Stimulated activated naive B cell treated with anti-CD40 and anti-IgM and Interleukin-4, amounts not matched to agents 10 μg/mL and 1 μg/mL and 100 μg/mL, for 72 hours (primary cell): ENCODE measurements at regions not wholly inside any gene's neighbourhood (a gene's known extent, or its start where the extent isn't known, plus 50 kb on each side); places are given as distances from the start of the nearest gene placed in this dataset.
"Not testable (repeated sequence)": the region's sequence is repeated elsewhere in the genome, so short reads cannot be mapped to it uniquely, and the experiment has no call there.

Source experiments
- ATAC-seq, 2 donors: fragments of 150-1000 bp; cut with Tn5 transposase; replicated peaks; 2 replicates each; pipeline ENCODE4 v1.10.0; 2021; ENCODE audit warnings: moderate library complexity in 1 of 2
- DNase-seq: peaks from one replicate; pipeline ENCODE4 v3.0.0; 2021
- H3K27ac Mint-ChIP-seq: one replicate; pipeline ENCODE4 v1.8.0; 2022; ENCODE audit warnings: mild to moderate bottlenecking, mixed read lengths
- H3K27me3 Mint-ChIP-seq, 2 donors: one replicate each; pipeline ENCODE4 v1.8.0; 2022; ENCODE audit warnings: mixed read lengths in 2 of 2
- H3K36me3 Mint-ChIP-seq, 2 donors: one replicate each; pipeline ENCODE4 v1.8.0; 2022; ENCODE audit warnings: mixed read lengths in 2 of 2, mild to moderate bottlenecking in 1 of 2
- H3K4me1 Mint-ChIP-seq, 2 donors: one replicate each; pipeline ENCODE4 v1.8.0; 2022; ENCODE audit warnings: mixed read lengths in 2 of 2, mild to moderate bottlenecking in 1 of 2
- H3K4me3 Mint-ChIP-seq, 2 donors: one replicate each; pipeline ENCODE4 v1.8.0; 2022; ENCODE audit warnings: mild to moderate bottlenecking in 2 of 2, mixed read lengths in 2 of 2, moderate library complexity in 1 of 2
- H3K9me3 Mint-ChIP-seq, 2 donors: one replicate each; pipeline ENCODE4 v1.8.0; 2022; ENCODE audit warnings: mixed read lengths in 2 of 2, mild to moderate bottlenecking in 1 of 2

DNA sequence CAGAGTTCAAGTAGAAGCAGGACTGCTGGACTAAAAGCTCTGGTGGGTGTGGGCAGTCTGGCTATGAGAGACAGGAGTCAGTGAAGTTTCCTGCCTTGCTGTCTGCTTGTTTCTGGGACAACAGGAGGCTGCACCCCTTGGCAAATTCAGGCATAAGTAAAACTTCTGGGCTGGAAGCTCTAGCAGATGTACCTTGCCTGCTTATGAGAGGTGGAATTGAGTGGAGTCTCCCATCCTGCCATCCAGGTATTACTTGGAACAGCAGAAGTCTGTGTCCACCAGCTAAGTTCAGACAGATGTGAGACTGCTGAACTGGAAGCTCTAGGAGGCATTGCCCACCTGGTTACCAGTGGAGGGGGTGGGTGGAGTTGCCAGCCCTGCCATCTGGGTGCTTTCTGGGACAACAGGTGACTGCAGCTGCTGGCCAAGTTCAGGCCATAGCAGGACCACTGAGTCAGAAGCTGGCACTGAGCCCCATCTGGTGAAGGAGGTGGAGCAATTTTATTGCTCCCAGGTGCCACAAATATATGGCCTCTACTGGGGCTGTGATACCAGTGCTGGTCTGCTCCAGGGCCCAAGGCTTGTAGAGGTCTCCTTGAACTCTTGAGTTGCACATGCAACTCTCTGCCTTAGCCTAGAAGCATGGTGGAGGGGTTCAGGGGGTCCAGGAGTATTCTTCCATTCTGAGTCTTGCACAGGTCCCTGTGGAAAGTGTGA, 199.4 kb upstream of the FN1 start:
- DNase-seq (no peak), ATAC-seq (no peak)
- H3K27ac Mint-ChIP-seq: no peak overlapping the region
- H3K36me3 Mint-ChIP-seq: peaks cover 0 to 5% of the 10 kb centered on the region in 2 donors
- no peaks in the 10 kb centered on the region for H3K4me1 Mint-ChIP-seq
- no peak overlapping the region for H3K4me3 Mint-ChIP-seq
- H3K27me3 Mint-ChIP-seq: peaks cover 4 to 5% of the 10 kb centered on the region in 2 donors
- peaks cover 32 to 42% of the 10 kb centered on the region in 2 donors for H3K9me3 Mint-ChIP-seq

DNA sequence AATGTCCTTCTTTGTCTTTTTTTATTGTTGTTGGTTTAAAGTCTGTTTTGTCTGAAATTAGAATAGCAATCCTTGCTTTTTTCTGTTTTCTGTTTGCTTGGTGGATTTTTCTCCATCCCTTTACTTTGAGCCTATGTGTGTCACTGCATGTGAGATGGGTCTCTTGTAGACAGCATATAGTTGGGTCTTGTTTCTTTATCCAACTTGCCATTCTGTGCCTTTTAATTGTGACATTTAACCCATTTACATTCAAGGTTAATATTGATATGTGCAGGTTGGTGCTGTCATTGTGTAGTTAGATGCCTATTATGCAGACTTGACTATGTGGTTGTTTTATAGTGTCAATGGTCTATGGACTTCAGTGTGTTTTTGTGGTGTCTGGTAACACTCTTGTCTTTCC, 197.5 kb upstream of the FN1 start:
- ATAC-seq (no peak), DNase-seq (no peak)
- Mint-ChIP-seq H3K27ac (no peak overlapping the region), H3K36me3 (peaks cover 0 to 2% of the 10 kb centered on the region in 2 donors), H3K27me3 (peaks cover under 1 to 4% of the 10 kb centered on the region in 2 donors), H3K9me3 (peaks cover 27 to 34% of the 10 kb centered on the region in 2 donors), H3K4me3 (no peak overlapping the region), H3K4me1 (no peaks in the 10 kb centered on the region)

DNA sequence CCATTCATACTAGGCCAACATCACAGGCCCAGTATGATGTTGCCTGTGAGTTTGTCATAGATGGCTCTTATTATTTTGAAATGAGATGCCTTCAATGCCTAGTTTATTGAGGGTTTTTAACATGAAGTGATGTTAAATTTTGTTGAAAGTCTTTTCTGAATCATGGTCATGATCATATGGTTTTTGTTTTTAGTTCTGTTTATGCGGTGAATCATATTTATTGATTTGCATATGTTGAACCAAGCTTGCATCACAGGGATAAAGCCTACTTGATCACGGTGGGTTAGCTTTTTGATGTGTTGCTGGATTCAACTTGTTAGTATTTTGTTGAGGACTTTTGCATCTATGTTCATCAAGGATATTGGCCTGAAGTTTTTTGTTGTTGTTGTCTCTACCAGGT, 195.8 kb upstream of the FN1 start:
- no peak for DNase-seq
- Mint-ChIP-seq H3K4me1 (no peaks in the 10 kb centered on the region), H3K27ac (no peak overlapping the region), H3K9me3 (peaks cover 24 to 31% of the 10 kb centered on the region in 2 donors), H3K36me3 (no peaks in the 10 kb centered on the region), H3K27me3 (peaks cover 0 to 4% of the 10 kb centered on the region in 2 donors), H3K4me3 (no peak overlapping the region)
- ATAC-seq: no peak

DNA sequence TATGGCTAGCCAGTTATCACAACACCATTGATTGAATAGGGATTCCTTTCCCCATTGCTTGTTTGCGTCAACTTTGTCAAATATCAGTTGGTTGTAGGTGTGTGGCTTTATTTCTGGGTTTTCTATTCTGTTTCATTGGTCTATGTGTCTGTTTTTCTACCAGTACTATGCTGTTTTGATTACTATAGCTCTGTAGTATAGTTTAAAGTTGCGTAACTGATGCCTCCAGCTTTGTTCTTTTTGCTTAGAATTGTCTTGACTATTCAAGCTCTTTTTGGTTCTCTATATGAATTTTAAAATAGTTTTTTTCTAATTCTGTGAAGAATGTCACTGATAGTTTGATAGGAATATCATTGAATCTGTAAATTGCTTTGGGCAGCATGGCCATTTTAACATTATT, 194.9 kb upstream of the FN1 start:
- H3K27me3 Mint-ChIP-seq, ATAC-seq, H3K4me3 Mint-ChIP-seq, H3K4me1 Mint-ChIP-seq, H3K36me3 Mint-ChIP-seq, DNase-seq, H3K27ac Mint-ChIP-seq: not testable (repeated sequence)
- peaks cover 24 to 31% of the 10 kb centered on the region in 2 donors for H3K9me3 Mint-ChIP-seq

DNA sequence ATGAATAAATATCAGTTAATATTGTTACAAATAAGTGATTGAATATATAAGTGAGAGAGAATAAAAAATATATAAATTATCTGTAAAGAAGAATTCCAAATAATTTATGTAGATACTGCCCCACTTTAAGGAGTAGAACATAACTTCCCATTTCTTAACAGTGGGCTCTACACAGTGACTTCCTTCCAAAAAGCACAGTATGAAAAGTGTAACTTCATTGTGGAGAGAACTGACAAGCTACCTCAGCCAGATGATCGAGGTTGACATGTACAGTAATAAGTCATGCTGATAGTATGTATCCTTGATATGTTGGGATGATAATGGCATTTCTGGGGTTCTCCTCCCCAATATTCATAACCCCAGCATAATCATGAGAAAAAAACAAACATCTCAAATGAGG, 191.9 kb upstream of the FN1 start:
- no peak for DNase-seq
- peaks cover 6 to 14% of the 10 kb centered on the region in 2 donors for H3K9me3 Mint-ChIP-seq
- no peak overlapping the region for H3K27ac Mint-ChIP-seq
- H3K27me3 Mint-ChIP-seq: no peaks in the 10 kb centered on the region
- no peaks in the 10 kb centered on the region for H3K36me3 Mint-ChIP-seq
- ATAC-seq: no peak
- no peak overlapping the region for H3K4me3 Mint-ChIP-seq
- no peaks in the 10 kb centered on the region for H3K4me1 Mint-ChIP-seq

DNA sequence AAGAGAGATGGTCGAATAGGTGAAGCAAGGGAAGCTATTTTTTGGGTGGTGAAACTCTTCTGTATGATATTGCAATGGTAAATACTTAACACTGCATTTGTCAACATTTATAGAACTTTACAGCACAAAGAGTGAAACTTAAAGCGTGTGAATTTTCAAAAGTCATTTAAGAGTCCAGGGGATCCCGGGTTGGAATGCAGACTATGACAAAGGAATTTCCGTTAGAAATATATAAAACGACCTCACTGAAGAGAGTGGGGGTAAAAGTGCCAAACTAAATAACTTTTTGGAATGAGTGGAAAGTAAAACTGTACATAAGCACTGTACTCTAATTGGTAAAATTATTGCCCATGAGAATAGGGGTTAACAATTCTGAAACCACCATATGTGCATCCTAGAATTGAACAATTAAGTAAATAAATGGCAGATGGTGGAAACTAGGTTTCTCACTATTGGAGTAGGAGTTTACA, 191.0 kb upstream of the FN1 start:
- DNase-seq (no peak), ATAC-seq (no peak)
- no peaks in the 10 kb centered on the region for H3K36me3 Mint-ChIP-seq
- H3K4me3 Mint-ChIP-seq: no peak overlapping the region
- H3K9me3 Mint-ChIP-seq: peaks cover 0 to 10% of the 10 kb centered on the region in 2 donors
- H3K4me1 Mint-ChIP-seq: no peaks in the 10 kb centered on the region
- peaks cover under 1 to 2% of the 10 kb centered on the region in 2 donors for H3K27me3 Mint-ChIP-seq
- no peak overlapping the region for H3K27ac Mint-ChIP-seq

GRCh38 chr2:215626063-215626462, 190.2 kb upstream of the FN1 start:
- no peak for ATAC-seq
- H3K4me3 Mint-ChIP-seq: no peak overlapping the region
- H3K4me1 Mint-ChIP-seq: no peaks in the 10 kb centered on the region

GRCh38 chr2:215625207-215625606, 189.3 kb upstream of the FN1 start:
- no peaks in the 10 kb centered on the region for H3K4me1 Mint-ChIP-seq
- no peak overlapping the region for H3K27ac Mint-ChIP-seq
- no peak overlapping the region for H3K4me3 Mint-ChIP-seq
- no peaks in the 10 kb centered on the region for H3K36me3 Mint-ChIP-seq
- H3K9me3 Mint-ChIP-seq: no peaks in the 10 kb centered on the region
- peaks cover 11 to 16% of the 10 kb centered on the region in 2 donors for H3K27me3 Mint-ChIP-seq
- no peak for DNase-seq
- no peak for ATAC-seq

More at GRCh38 chr2:215626063-215626462, 190.2 kb upstream of the FN1 start:
- Mint-ChIP-seq H3K9me3 (peaks cover 0 to 6% of the 10 kb centered on the region in 2 donors), H3K36me3 (no peaks in the 10 kb centered on the region), H3K27me3 (peaks cover 6 to 8% of the 10 kb centered on the region in 2 donors), H3K27ac (no peak overlapping the region)
- DNase-seq: no peak

- H3K4me3 Mint-ChIP-seq: no peak overlapping the region
- DNase-seq (no peak), ATAC-seq (no peak)
- no peaks in the 10 kb centered on the region for H3K9me3 Mint-ChIP-seq
- no peak overlapping the region for H3K27ac Mint-ChIP-seq
- H3K27me3 Mint-ChIP-seq: peaks cover 11 to 21% of the 10 kb centered on the region in 2 donors
- no peaks in the 10 kb centered on the region for H3K36me3 Mint-ChIP-seq
- H3K4me1 Mint-ChIP-seq: no peaks in the 10 kb centered on the region
Measured at GRCh38 chr2:215624423-215624829, 188.6 kb upstream of the FN1 start.

DNA sequence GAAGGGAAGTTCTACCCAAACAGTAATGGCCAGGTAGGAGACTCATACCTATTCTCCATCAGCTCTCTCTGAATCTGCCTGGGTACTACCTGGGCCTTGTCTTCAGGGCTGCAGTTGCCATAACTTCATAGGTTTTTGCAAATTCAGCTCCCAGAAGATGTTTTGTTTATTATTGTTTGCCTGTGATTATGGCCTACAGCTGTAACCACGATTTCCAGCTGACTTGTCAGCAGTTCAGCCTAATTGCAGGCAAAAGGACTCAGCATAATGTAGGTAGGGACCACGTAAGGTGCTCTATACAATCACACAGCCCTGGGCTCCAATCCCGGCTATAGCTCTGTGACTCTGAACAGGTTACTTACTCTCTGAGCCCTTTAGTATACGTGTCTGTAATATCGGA, 187.0 kb upstream of the FN1 start:
- DNase-seq: no peak
- H3K27ac Mint-ChIP-seq: no peak overlapping the region
- ATAC-seq: no peak

DNA sequence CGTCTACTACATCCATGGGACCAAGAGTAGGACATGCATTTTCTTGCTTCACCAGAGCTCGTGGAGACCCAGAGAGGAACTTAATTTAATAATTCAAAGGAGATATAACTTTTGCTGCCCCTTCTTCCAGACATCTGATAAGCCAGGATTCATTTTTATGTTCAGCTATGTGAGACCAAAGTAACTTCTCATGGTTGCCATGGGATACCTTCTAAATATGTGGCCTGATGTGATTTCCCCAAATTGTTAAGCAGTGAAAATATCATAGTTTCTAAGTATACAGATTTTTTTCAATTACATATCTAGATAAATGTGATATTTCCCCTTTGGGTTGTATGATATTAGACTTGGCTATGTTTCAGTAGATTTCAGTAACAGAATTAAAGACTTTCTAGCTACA, 185.5 kb upstream of the FN1 start:
- ATAC-seq: no peak
- DNase-seq: no peak
- no peaks in the 10 kb centered on the region for H3K4me1 Mint-ChIP-seq

More for the DNA sequence above, 187.0 kb upstream of the FN1 start:
- no peaks in the 10 kb centered on the region for H3K4me1 Mint-ChIP-seq
- no peaks in the 10 kb centered on the region for H3K36me3 Mint-ChIP-seq
- H3K9me3 Mint-ChIP-seq: no peaks in the 10 kb centered on the region
- H3K27me3 Mint-ChIP-seq: peaks cover 11 to 29% of the 10 kb centered on the region in 2 donors
- H3K4me3 Mint-ChIP-seq: no peak overlapping the region

DNA sequence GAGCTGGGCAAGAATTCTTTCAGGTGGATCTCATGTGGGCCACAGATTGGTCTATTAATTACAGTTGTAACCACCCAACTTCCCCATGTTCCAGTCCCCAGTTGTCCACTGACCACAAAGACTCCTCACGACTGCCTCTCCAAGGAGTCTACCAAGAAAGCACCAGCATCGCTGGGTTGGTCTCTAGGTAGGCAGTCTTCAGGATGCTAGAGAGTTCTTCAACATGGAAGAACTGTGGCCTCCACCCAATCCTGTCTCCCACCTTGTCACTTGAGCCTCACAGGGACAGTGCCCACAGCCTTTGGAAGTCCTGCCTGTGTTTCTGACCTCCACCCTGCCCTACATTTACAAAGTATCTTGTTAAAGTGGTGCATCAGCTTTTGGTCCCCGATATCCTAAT, 184.7 kb upstream of the FN1 start:
- Mint-ChIP-seq H3K36me3 (no peaks in the 10 kb centered on the region), H3K4me3 (no peak overlapping the region), H3K27ac (no peak overlapping the region), H3K4me1 (no peaks in the 10 kb centered on the region), H3K9me3 (peaks cover 0 to 1% of the 10 kb centered on the region in 2 donors), H3K27me3 (peaks cover 11 to 46% of the 10 kb centered on the region in 2 donors)
- no peak for ATAC-seq
- DNase-seq: no peak

More for the DNA sequence above, 185.5 kb upstream of the FN1 start:
- Mint-ChIP-seq H3K27ac (no peak overlapping the region), H3K4me3 (no peak overlapping the region), H3K27me3 (peaks cover 11 to 39% of the 10 kb centered on the region in 2 donors), H3K36me3 (no peaks in the 10 kb centered on the region), H3K9me3 (peaks cover 0 to 1% of the 10 kb centered on the region in 2 donors)

DNA sequence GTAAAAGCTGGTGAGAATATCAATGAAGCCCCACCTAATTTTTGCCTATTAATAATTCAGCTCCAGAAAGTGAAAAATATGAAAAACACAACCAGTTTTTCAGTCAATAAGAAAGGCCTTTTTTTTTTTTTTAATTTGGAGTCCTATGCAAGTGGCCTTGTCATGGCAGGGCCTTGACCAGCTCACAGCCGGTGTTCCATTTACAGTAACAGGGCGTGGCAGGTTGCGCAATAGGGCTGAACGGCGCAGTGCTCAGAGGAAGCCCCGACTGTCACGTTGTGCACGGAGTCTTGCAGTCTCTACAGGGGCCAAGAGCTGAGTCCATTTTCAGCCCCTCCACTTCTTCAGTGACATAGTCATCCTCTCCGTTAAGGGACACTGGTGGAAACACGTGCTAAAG, 184.1 kb upstream of the FN1 start:
- H3K27me3 Mint-ChIP-seq: peaks cover 11 to 49% of the 10 kb centered on the region in 2 donors
- DNase-seq (no peak), ATAC-seq (no peak)
- no peaks in the 10 kb centered on the region for H3K36me3 Mint-ChIP-seq
- no peaks in the 10 kb centered on the region for H3K4me1 Mint-ChIP-seq
- H3K27ac Mint-ChIP-seq: no peak overlapping the region
- H3K4me3 Mint-ChIP-seq: no peak overlapping the region
- H3K9me3 Mint-ChIP-seq: peaks cover 0 to 1% of the 10 kb centered on the region in 2 donors

GRCh38 chr2:215619022-215619958, 183.4 kb upstream of the FN1 start:
- no peak overlapping the region for H3K27ac Mint-ChIP-seq
- peaks cover 0 to 1% of the 10 kb centered on the region in 2 donors for H3K9me3 Mint-ChIP-seq
- H3K27me3 Mint-ChIP-seq: peaks cover 15 to 49% of the 10 kb centered on the region in 2 donors
- no peaks in the 10 kb centered on the region for H3K36me3 Mint-ChIP-seq
- H3K4me3 Mint-ChIP-seq: no peak overlapping the region
- no peak for DNase-seq
- ATAC-seq: no peak
- H3K4me1 Mint-ChIP-seq: no peaks in the 10 kb centered on the region
